HS-27A (cell line): ENCODE measurements at regions not wholly inside any gene's neighbourhood (a gene's known extent, or its start where the extent isn't known, plus 50 kb on each side); places are given as distances from the start of the nearest gene placed in this dataset.
"Not testable (repeated sequence)": the region's sequence is repeated elsewhere in the genome, so short reads cannot be mapped to it uniquely, and the experiment has no call there.

Source experiments
- DNase-seq: peaks from one replicate; pipeline ENCODE4 v3.0.0-alpha.2; 2012; ENCODE audit warnings: low read depth, missing footprints

DNA sequence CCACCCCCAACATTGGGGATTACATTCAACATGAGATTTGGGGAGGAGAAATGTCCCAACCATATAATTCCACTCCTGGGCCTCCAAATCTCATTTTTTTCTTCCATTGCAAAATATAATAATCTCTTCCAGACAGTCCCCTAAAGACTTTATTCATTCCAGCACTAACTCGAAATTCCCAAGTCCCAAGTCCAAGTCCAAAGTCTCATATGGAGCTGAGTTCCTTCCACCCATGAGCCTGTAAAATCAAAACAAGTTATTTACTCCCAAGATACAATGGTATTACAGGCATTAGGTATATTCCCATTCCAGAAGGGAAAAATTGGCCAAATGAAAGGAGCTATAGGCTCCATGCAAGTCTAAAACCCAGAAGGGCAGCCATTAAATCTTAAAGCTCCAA lies 56.7 kb downstream of the P2RY1 start:
- no peak for DNase-seq

GRCh38 chr3:152892446-152892845 lies 57.5 kb downstream of the P2RY1 start:
- DNase-seq, result no peak

DNA sequence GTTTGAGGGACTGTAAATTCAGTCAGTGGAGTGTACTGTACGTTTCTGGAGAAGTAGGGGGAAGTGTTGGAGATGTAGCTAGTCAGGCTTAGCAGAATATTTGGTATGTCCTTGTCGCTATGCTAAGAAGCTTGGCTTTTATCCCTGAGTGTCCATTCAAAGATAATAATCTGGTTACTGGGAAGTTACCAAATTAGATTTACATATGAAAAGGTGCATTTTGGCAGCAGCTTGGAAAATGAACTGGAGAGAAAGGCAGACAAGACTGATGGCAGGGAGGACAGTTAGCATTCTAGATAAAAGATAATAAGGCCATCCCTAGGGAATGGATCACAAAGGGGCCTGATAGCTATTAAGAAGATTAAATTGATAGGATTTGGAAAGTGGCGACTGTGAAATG lies 58.7 kb downstream of the P2RY1 start:
- DNase-seq, result no peak

DNA sequence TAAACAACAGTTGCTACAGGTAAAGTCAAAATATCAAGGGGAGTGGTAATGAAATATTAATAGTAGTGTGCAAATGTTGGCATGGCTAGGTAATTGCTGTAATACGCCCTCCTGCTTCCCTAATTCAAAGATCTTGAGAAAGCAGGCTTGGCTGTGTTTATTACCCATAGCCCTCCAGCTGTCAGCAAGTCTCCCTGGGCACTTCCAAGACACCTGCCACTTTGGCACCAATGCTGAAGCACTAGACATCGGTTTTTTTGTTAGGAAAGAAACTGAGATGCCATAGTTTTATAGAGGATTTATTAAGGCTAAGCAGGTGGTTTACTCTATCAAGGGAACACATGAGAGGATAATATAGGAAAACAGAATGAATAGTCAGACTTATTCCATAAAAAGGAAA lies 64.4 kb downstream of the P2RY1 start:
- DNase-seq, result no peak

DNA sequence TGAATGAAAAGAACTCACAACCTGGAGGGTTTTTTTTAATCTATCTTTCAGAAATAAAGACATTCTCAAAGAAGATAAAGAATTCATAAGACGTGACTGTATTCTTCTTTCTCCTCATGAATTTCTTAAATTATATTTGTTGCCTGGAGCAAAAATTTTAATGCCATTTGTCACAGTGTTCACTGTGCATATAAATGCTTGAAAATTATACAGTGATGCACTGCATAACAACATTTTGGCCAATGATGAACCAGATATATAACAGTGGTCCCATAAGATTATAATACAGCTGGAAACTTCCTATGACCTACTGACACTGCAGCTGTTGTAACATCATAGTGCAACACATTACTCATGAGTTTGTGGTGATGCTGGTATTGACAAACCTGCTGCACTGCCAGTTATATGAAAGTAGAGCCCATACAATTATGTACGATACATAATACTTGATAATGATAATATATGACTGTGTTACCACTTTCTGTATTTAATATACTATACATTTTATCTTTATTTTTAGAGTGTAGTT lies 67.3 kb downstream of the P2RY1 start:
- no peak for DNase-seq

GRCh38 chr3:152905631-152906030 lies 70.7 kb downstream of the P2RY1 start:
- no peak for DNase-seq

DNA sequence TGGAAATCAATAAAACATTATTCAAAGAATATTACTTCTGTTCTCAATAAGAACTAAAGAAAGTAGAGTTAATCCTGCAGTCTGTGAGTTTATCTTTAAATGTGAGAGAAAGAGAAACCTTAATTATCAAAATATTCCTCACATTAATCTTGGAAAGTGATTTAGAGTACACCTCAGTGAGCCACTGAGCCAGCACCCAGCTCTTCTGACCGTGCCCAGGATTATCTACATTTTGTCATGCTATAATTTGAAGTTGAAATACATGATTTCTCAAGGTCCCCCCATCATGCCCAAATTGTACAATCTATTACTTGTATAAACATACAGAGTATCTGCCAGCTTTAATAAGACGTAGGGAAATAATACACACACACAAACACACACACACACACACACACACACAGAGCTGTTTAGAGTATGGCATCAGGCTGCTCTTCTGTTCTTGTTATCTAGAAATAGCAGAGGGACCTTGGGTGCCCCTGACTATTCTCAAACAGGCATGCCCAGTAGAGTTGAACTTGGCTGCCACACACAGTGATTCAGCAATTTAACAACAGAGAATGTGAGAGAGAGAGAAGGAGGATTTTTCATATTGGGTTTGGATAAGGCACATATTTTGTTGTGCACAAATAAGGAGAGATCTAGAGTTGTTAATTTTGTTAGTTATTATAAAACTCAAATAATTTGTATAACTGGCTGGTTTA lies 74.4 kb downstream of the P2RY1 start:
- no peak for DNase-seq

GRCh38 chr3:152910211-152910610 lies 75.3 kb downstream of the P2RY1 start:
- DNase-seq, result no peak

DNA sequence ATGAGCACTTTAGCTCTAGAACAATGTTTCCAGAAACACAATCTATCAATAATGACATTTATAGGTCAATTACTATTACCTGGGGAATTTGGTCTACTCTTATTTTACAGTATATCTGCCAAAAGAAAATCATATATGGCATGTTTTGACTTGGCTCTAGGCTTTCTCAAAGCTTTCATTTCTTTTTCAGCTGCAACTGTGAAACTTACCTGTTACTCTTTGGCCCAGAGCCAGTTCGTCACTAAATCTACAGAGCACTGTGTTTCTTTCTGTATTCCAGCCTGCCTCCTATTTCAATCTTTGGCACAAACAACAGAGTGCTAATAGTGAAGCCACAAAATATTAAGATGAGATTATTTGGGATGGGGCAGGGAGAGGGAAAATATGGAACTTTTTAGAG lies 76.0 kb downstream of the P2RY1 start:
- DNase-seq, result no peak

- DNase-seq, result not testable (repeated sequence)
These were observed 79.8 kb downstream of the P2RY1 start for GRCh38 chr3:152914743-152915142.

- no peak for DNase-seq
These were observed 80.8 kb downstream of the P2RY1 start for GRCh38 chr3:152915695-152916094.

GRCh38 chr3:152916753-152917279 lies 81.9 kb downstream of the P2RY1 start:
- no peak for DNase-seq

DNA sequence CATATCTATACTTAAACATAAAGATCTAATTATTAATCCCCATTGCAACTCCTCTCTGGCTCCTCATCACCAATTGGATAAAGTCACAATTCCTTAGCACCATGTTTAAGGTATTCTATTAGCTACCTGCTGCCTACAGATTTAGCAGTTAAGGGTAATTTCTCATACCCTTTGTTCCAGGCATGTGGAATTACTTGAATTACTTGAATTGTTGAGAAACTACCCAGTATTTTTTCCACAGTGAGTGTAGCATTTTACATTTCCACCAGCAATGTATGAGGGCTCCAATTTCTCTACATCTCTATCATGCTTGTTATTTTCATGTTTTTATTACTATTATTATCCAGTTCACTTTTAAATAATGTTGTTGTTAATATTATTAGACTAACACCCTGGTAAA lies 86.4 kb downstream of the P2RY1 start:
- no peak for DNase-seq

GRCh38 chr3:152922554-152922953 lies 87.6 kb downstream of the P2RY1 start:
- DNase-seq, result no peak

GRCh38 chr3:152927131-152927530 lies 92.2 kb downstream of the P2RY1 start:
- DNase-seq, result no peak

DNA sequence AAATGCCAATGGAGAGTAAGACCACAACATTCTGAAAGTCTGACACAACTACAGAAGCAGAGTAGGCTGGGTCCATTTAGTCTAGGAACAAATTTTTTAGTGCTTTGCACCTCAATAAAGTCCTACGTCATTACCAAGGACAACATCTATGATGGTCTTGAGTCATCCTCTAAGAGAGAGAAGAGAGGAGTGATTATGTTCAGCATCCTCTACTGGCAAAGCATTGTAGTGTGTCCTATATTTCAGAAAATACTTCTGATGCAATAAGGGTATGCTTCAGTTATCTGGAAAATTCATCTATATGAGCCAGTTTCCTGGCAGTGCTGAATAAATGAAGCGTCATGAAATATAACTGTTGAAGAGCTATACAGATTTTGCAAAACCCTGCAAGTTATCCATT lies 95.6 kb downstream of the P2RY1 start:
- no peak for DNase-seq

DNA sequence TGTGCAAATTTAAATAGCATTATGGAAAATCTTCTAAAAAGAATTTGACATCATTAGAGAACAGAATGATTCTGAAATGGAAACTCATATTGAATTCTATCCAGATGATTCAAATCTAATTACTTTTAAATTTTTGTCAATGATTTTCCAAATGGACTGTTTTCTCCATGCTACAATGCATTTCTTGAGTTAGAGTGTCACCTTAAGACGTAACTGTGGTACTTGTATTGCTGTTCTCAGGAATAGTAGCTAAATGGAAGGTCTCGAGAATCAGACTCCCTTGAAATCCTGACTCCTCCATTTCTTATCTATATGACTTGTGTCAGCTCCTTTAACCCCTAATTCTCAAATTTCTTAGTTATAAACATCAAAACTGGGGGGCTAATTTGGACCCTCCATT lies 102.3 kb downstream of the P2RY1 start:
- no peak for DNase-seq

GRCh38 chr3:152938974-152939636 lies 104.2 kb downstream of the P2RY1 start:
- DNase-seq, result no peak

GRCh38 chr3:152941859-152942258 lies 106.9 kb downstream of the P2RY1 start:
- DNase-seq, result no peak

DNA sequence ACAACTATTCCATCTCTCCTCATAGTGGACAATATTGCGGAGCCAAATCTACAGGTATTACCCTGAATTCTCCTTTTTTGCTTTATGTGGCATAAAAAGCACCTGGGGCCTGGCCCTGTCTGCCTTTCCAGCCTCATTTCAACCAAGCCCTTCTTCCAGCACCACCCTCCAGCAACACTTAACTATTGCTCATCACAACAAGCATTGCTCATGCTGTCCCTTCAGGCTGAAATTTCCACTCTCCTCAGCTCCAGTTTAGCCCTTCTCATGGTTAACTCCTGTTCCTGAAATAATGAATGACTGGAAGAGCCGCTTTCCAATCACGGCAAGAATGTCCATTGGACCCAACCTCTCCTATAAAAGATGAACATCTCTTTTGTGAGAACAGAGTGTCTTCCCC lies 107.4 kb downstream of the P2RY1 start:
- DNase-seq, result no peak

GRCh38 chr3:152943645-152944044 lies 108.7 kb downstream of the P2RY1 start:
- DNase-seq, result no peak

DNA sequence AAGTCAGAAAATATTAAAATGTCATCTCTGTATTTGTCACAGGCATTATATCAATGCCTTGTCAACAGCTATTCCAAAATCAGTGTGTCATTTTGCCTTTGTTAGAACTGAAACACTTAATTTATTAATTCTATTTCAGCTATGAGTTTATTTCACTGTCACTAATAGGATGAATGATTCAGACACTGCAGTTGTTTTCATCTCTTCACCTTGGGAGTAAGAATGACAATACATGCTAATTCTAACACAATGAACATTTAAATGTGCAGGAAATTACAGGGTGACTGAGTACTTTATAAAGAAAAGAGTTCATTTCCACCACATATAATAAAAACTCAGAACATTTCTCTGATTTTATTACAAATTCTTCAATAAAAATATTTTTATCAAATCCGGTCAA lies 109.7 kb downstream of the P2RY1 start:
- no peak for DNase-seq

DNA sequence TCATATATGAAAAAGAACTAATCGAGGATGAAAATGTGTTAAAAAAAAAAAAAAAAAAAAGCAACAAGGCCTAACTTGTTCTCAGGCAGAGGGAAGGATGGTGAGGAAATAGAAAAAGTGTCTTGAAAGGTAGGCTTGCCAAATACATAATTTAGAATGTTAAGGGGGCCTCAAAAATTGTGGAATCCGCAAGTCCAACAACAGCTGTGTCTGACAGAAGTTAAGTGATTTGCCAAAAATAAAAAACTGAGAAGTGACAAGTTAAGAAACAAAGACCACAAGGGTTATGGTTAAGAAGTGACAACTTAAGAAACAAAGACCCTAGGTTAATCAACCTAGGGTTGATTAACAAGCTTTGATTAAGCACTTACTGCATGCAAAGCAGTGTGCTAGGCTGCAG lies 110.6 kb downstream of the P2RY1 start:
- no peak for DNase-seq

DNA sequence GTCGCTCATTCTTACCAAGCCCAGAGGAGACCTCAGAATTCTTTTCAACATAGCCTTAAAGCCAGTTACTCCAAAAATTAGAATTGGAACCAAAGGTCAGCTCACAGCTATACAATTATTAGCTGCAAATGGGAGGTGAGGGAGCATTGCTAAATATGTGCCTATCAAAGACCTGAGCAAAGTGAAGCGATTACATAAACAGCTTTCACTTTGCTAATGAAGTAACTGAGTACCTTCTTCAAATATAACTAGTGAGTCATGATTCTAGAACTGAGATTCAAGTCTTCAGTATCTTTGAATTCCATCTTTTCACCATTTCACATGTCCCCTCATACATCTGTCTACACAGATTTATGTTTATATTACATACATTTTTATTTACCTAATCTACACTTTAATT lies 122.6 kb downstream of the P2RY1 start:
- DNase-seq, result no peak
